Brain microvascular endothelial cell (primary cell): ENCODE measurements at regions not wholly inside any gene's neighbourhood (a gene's known extent, or its start where the extent isn't known, plus 50 kb on each side); places are given as distances from the start of the nearest gene placed in this dataset.
A peak's percentile ranks its signal among the peaks of the same experiment; 100 is the strongest.

Experiments used
- DNase-seq: peaks from one replicate; pipeline ENCODE4 v3.0.0-alpha.2; 2020
- H3K27ac ChIP-seq: fragments of 250-450 bp; sonication (Bioruptor Pico); 2 replicates; pipeline ENCODE4 v1.5.1; 2020; ENCODE audit warnings: mild to moderate bottlenecking, moderate library complexity
- H3K27me3 ChIP-seq: fragments of 250-450 bp; sonication (Bioruptor Pico); replicated peaks from 2 replicates; pipeline ENCODE4 v1.5.1; 2020; ENCODE audit warnings: mild to moderate bottlenecking
- H3K36me3 ChIP-seq: fragments of 250-450 bp; sonication (Bioruptor Pico); replicated peaks from 2 replicates; pipeline ENCODE4 v1.5.1; 2020; ENCODE audit warnings: mild to moderate bottlenecking
- H3K4me3 ChIP-seq: 2 replicates; pipeline ENCODE4 v1.5.1; 2011; ENCODE audit warnings: low read depth, mild to moderate bottlenecking, control low read depth, low read length, moderate library complexity
- CTCF ChIP-seq: IDR thresholded peaks from 2 replicates; pipeline ENCODE4 v1.5.1; 2011; ENCODE audit warnings: low read depth, mild to moderate bottlenecking, moderate library complexity, low read length, control low read depth, inconsistent platforms; ENCODE audit errors: missing control alignments
- in situ Hi-C: cut with HindIII; loops from 2 replicates; pipeline ENCODE4 v1.10.0; 2017; ENCODE audit warnings: low sequenced_read_pairs, low pct_ligation_motif_present

- H3K27ac ChIP-seq, result no peak overlapping the region
- H3K36me3 ChIP-seq, result no peaks in the 10 kb centered on the region
- in situ Hi-C loops, result no loop called here
- H3K27me3 ChIP-seq, result no peaks in the 10 kb centered on the region
- no peak for TF ChIP-seq CTCF
- H3K4me3 ChIP-seq, result no peak overlapping the region
- DNase-seq, result no peak
Observed at GRCh38 chr18:8536231-8536630, 73.0 kb upstream of the RAB12 start.

- H3K27ac ChIP-seq, result no peak overlapping the region
- no peak for TF ChIP-seq CTCF
- in situ Hi-C loops, result no loop called here
- H3K4me3 ChIP-seq, result no peak overlapping the region
- DNase-seq, result no peak
- H3K36me3 ChIP-seq, result no peaks in the 10 kb centered on the region
- H3K27me3 ChIP-seq, result no peaks in the 10 kb centered on the region
Observed at GRCh38 chr18:8536922-8537321, 72.3 kb upstream of the RAB12 start.

- DNase-seq, result no peak
- in situ Hi-C loops, result no loop called here
- H3K36me3 ChIP-seq, result no peaks in the 10 kb centered on the region
- no peak overlapping the region for H3K4me3 ChIP-seq
- no peak overlapping the region for H3K27ac ChIP-seq
- no peaks in the 10 kb centered on the region for H3K27me3 ChIP-seq
- no peak for TF ChIP-seq CTCF
Observed at GRCh38 chr18:8537400-8537799, 71.8 kb upstream of the RAB12 start.

- Histone ChIP-seq H3K27ac (no peak overlapping the region), H3K36me3 (no peaks in the 10 kb centered on the region), H3K4me3 (no peak overlapping the region), H3K27me3 (no peaks in the 10 kb centered on the region)
- in situ Hi-C loops, result no loop called here
- TF ChIP-seq CTCF, result no peak
- no peak for DNase-seq
Observed at GRCh38 chr18:8538935-8539334, 70.3 kb upstream of the RAB12 start.

GRCh38 chr18:8546677-8547076 lies 62.6 kb upstream of the RAB12 start:
- in situ Hi-C loops, result no loop called here
- Histone ChIP-seq H3K4me3 (no peak overlapping the region), H3K27ac (no peak overlapping the region), H3K27me3 (no peaks in the 10 kb centered on the region), H3K36me3 (no peaks in the 10 kb centered on the region)
- no peak for TF ChIP-seq CTCF
- DNase-seq, result no peak

- H3K36me3 ChIP-seq, result no peaks in the 10 kb centered on the region
- H3K4me3 ChIP-seq, result no peak overlapping the region
- no peak overlapping the region for H3K27ac ChIP-seq
- DNase-seq, result peak; percentile 78
- TF ChIP-seq CTCF, result no peak
- in situ Hi-C loops, result no loop called here
- no peaks in the 10 kb centered on the region for H3K27me3 ChIP-seq
Observed at GRCh38 chr18:8548186-8548585, 61.1 kb upstream of the RAB12 start.
